EL (cell line): ENCODE measurements at regions not wholly inside any gene's neighbourhood (a gene's known extent, or its start where the extent isn't known, plus 50 kb on each side); places are given as distances from the start of the nearest gene placed in this dataset.

Experiments used
- DNase-seq: peaks from one replicate; pipeline ENCODE4 v3.0.0-alpha.2; 2016

GRCh38 chr12:58270966-58271705 is 329.8 kb downstream of the ATP23 start:
- no peak for DNase-seq

GRCh38 chr12:58272461-58272860 is 331.1 kb downstream of the ATP23 start:
- no peak for DNase-seq

- DNase-seq: no peak
These were observed 335.9 kb downstream of the ATP23 start for GRCh38 chr12:58277231-58277630.

GRCh38 chr12:58283553-58283952 is 342.2 kb downstream of the ATP23 start:
- no peak for DNase-seq

- DNase-seq: no peak
These were observed 344.2 kb downstream of the ATP23 start for GRCh38 chr12:58285551-58285950.

- DNase-seq: no peak
These were observed 345.0 kb downstream of the ATP23 start for GRCh38 chr12:58286353-58286752.

- DNase-seq: peak; percentile 49
These were observed 346.8 kb downstream of the ATP23 start for GRCh38 chr12:58288190-58288589.

- DNase-seq: no peak
These were observed 349.7 kb downstream of the ATP23 start for GRCh38 chr12:58291106-58291505.

GRCh38 chr12:58293308-58293982 is 352.1 kb downstream of the ATP23 start:
- no peak for DNase-seq

GRCh38 chr12:58295268-58295667 is 353.9 kb downstream of the ATP23 start:
- DNase-seq: no peak

GRCh38 chr12:58296863-58297262 is 355.5 kb downstream of the ATP23 start:
- no peak for DNase-seq

- no peak for DNase-seq
These were observed 357.4 kb downstream of the ATP23 start for GRCh38 chr12:58298803-58299202.

GRCh38 chr12:58299371-58299770 is 358.0 kb downstream of the ATP23 start:
- no peak for DNase-seq

GRCh38 chr12:58301038-58301729 is 359.8 kb downstream of the ATP23 start:
- no peak for DNase-seq

GRCh38 chr12:58301730-58302122 is 360.4 kb downstream of the ATP23 start:
- DNase-seq: no peak

- no peak for DNase-seq
These were observed 361.2 kb downstream of the ATP23 start for GRCh38 chr12:58302487-58303011.

GRCh38 chr12:58306266-58307000 is 365.1 kb downstream of the ATP23 start:
- no peak for DNase-seq

- DNase-seq: no peak
These were observed 368.4 kb downstream of the ATP23 start for GRCh38 chr12:58309806-58310205.

- DNase-seq: peak; percentile 73
These were observed 369.0 kb downstream of the ATP23 start for GRCh38 chr12:58310368-58310767.

- peak; percentile 96 for DNase-seq
These were observed 369.6 kb downstream of the ATP23 start for GRCh38 chr12:58310809-58311622.

GRCh38 chr12:58313091-58313855 is 371.9 kb downstream of the ATP23 start:
- peak; percentile 86 for DNase-seq
